BE2C (cell line): ENCODE measurements at regions not wholly inside any gene's neighbourhood (a gene's known extent, or its start where the extent isn't known, plus 50 kb on each side); places are given as distances from the start of the nearest gene placed in this dataset.

ENCODE experiments used
- DNase-seq: peaks from one replicate; pipeline ENCODE4 v3.0.0-alpha.2; 2020
- H3K27me3 ChIP-seq: fragments of 250-450 bp; sonication (Bioruptor Pico); 2 replicates; pipeline ENCODE4 v1.5.1; 2020; ENCODE audit warnings: mild to moderate bottlenecking
- H3K36me3 ChIP-seq: fragments of 250-450 bp; sonication (Bioruptor Pico); 2 replicates; pipeline ENCODE4 v1.5.1; 2020; ENCODE audit warnings: mild to moderate bottlenecking
- H3K4me1 ChIP-seq: fragments of 250-450 bp; sonication (Bioruptor Pico); 2 replicates; pipeline ENCODE4 v1.5.1; 2020
- H3K4me3 ChIP-seq: 2 replicates; pipeline ENCODE4 v1.5.1; 2011; ENCODE audit warnings: low read depth, low read length
- H3K9me3 ChIP-seq: fragments of 250-450 bp; sonication (Bioruptor Pico); 2 replicates; pipeline ENCODE4 v1.5.1; 2020
- TF ChIP-seq, protein P1 (sequence below): IDR thresholded peaks from 2 replicates; pipeline ENCODE4 v1.5.1; 2012; ENCODE audit warnings: mild to moderate bottlenecking, low read depth, low read length

- DNase-seq, result no peak
- Histone ChIP-seq H3K9me3 (no peaks in the 10 kb centered on the region), H3K4me1 (no peaks in the 10 kb centered on the region; the same call in 1 of the 2 replicates), H3K36me3 (no peaks in the 10 kb centered on the region), H3K27me3 (no peaks in the 10 kb centered on the region), H3K4me3 (no peak overlapping the region)
- TF ChIP-seq, protein P1, sequence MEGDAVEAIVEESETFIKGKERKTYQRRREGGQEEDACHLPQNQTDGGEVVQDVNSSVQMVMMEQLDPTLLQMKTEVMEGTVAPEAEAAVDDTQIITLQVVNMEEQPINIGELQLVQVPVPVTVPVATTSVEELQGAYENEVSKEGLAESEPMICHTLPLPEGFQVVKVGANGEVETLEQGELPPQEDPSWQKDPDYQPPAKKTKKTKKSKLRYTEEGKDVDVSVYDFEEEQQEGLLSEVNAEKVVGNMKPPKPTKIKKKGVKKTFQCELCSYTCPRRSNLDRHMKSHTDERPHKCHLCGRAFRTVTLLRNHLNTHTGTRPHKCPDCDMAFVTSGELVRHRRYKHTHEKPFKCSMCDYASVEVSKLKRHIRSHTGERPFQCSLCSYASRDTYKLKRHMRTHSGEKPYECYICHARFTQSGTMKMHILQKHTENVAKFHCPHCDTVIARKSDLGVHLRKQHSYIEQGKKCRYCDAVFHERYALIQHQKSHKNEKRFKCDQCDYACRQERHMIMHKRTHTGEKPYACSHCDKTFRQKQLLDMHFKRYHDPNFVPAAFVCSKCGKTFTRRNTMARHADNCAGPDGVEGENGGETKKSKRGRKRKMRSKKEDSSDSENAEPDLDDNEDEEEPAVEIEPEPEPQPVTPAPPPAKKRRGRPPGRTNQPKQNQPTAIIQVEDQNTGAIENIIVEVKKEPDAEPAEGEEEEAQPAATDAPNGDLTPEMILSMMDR, result no peak
Measured at GRCh38 chr5:96035796-96036195, 74.1 kb upstream of the ELL2 start.

- TF ChIP-seq, protein P1, result no peak
- no peak for DNase-seq
Measured at GRCh38 chr5:96033116-96033515, 71.5 kb upstream of the ELL2 start.

DNA sequence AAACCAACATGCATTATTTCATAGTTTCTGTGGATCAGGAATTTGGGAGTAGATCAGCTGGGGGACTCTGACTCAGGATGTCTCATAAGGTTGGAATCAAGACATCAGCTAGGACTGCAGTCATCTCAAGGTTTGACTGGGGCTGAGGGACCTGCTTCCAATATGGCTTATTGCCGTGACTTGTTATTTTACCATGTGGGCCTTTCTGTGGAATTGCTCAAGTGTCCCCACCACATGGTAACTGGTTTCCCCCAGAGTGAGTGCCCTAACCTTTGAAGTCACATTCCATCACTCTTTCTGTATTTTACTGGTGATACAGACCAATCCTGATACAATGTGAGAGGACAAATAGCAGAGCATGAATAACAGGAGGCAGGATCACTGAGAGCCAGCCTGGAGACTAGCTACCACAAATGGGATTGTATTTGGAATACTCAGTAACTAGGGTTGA is 70.2 kb upstream of the ELL2 start:
- H3K4me1 ChIP-seq, result no peaks in the 10 kb centered on the region; the same call in 1 of the 2 replicates
- TF ChIP-seq, protein P1, result no peak
- H3K27me3 ChIP-seq, result no peaks in the 10 kb centered on the region
- no peaks in the 10 kb centered on the region for H3K36me3 ChIP-seq
- no peaks in the 10 kb centered on the region for H3K9me3 ChIP-seq
- no peak overlapping the region for H3K4me3 ChIP-seq
- no peak for DNase-seq

More at GRCh38 chr5:96033116-96033515, 71.5 kb upstream of the ELL2 start:
- H3K4me1 ChIP-seq, result no peaks in the 10 kb centered on the region; the same call in 1 of the 2 replicates
- H3K36me3 ChIP-seq, result no peaks in the 10 kb centered on the region
- H3K9me3 ChIP-seq, result no peaks in the 10 kb centered on the region
- no peak overlapping the region for H3K4me3 ChIP-seq
- H3K27me3 ChIP-seq, result no peaks in the 10 kb centered on the region

DNA sequence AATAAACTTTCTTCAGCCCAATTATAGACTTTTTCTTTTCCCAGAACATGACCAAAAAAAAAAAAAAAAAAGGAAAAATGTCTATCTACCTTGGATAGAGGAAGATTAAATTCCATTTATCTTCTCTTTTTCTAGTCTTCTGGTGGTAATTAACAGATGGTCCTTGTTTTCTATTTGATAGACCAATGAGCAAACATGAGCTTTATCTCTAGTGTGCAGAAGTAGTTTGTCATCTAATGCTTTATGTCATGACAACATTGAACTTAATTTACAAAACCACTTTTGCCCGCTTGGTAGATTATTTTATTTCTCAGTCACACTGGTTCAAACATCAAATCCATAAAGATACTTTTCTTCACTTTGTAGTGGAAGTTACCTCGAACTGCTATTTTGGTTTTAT is 69.5 kb upstream of the ELL2 start:
- no peaks in the 10 kb centered on the region for H3K36me3 ChIP-seq
- H3K9me3 ChIP-seq, result no peaks in the 10 kb centered on the region
- no peaks in the 10 kb centered on the region; the same call in 1 of the 2 replicates for H3K4me1 ChIP-seq
- H3K4me3 ChIP-seq, result no peak overlapping the region
- DNase-seq, result no peak
- TF ChIP-seq, protein P1, result no peak
- no peaks in the 10 kb centered on the region for H3K27me3 ChIP-seq

- Histone ChIP-seq H3K4me3 (no peak overlapping the region), H3K27me3 (no peaks in the 10 kb centered on the region), H3K4me1 (no peaks in the 10 kb centered on the region; the same call in 1 of the 2 replicates), H3K36me3 (no peaks in the 10 kb centered on the region), H3K9me3 (no peaks in the 10 kb centered on the region)
- DNase-seq, result no peak
- TF ChIP-seq, protein P1, result no peak
Measured at GRCh38 chr5:96026406-96027041, 64.9 kb upstream of the ELL2 start.

GRCh38 chr5:96024683-96025475 is 63.2 kb upstream of the ELL2 start:
- Histone ChIP-seq H3K36me3 (no peaks in the 10 kb centered on the region), H3K9me3 (no peaks in the 10 kb centered on the region), H3K4me1 (no peaks in the 10 kb centered on the region), H3K4me3 (no peak overlapping the region), H3K27me3 (no peaks in the 10 kb centered on the region)
- no peak for DNase-seq
- TF ChIP-seq, protein P1, result no peak
